ENCODE measurements at regions not wholly inside any gene's neighbourhood (a gene's known extent, or its start where the extent isn't known, plus 50 kb on each side); places are given as distances from the start of the nearest gene placed in this dataset.

DNA sequence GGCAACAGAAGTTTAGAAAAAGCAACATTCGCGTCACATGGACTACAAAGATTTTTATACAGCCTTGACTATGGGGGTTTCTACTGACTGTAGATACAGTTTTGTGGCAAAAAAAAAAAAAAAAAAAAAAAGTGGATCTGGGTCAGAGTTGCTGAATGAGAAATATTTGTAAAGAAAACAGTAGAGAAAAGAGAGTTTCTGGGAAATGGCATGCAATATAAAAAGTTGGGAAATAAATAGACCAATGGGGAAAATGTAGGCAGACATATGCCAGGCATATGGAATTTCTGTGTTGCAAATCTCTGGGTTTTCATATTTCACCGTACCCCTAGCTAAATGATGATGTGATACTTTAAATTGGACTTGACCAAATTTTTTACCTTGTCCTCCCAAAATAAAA is 315.3 kb downstream of the EFNB2 start:
- H3K4me1 ChIP-seq: no peaks in the 10 kb centered on the region
- intact Hi-C loops (cut with DNase I; ENCODE audit: low total_unique reads): no loop called here
- no peak overlapping the region for H3K27ac ChIP-seq
- no peak for DNase-seq
- no peak overlapping the region for H3K4me3 ChIP-seq
- no peaks in the 10 kb centered on the region for H3K36me3 ChIP-seq
- no peaks in the 10 kb centered on the region for H3K9me3 ChIP-seq
- H3K27me3 ChIP-seq: no peaks in the 10 kb centered on the region
- TF ChIP-seq POLR2A (IDR thresholded peaks at IDR 0.05): no peak
- TF ChIP-seq, protein P1, sequence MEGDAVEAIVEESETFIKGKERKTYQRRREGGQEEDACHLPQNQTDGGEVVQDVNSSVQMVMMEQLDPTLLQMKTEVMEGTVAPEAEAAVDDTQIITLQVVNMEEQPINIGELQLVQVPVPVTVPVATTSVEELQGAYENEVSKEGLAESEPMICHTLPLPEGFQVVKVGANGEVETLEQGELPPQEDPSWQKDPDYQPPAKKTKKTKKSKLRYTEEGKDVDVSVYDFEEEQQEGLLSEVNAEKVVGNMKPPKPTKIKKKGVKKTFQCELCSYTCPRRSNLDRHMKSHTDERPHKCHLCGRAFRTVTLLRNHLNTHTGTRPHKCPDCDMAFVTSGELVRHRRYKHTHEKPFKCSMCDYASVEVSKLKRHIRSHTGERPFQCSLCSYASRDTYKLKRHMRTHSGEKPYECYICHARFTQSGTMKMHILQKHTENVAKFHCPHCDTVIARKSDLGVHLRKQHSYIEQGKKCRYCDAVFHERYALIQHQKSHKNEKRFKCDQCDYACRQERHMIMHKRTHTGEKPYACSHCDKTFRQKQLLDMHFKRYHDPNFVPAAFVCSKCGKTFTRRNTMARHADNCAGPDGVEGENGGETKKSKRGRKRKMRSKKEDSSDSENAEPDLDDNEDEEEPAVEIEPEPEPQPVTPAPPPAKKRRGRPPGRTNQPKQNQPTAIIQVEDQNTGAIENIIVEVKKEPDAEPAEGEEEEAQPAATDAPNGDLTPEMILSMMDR (IDR thresholded peaks at IDR 0.05): no peak

DNA sequence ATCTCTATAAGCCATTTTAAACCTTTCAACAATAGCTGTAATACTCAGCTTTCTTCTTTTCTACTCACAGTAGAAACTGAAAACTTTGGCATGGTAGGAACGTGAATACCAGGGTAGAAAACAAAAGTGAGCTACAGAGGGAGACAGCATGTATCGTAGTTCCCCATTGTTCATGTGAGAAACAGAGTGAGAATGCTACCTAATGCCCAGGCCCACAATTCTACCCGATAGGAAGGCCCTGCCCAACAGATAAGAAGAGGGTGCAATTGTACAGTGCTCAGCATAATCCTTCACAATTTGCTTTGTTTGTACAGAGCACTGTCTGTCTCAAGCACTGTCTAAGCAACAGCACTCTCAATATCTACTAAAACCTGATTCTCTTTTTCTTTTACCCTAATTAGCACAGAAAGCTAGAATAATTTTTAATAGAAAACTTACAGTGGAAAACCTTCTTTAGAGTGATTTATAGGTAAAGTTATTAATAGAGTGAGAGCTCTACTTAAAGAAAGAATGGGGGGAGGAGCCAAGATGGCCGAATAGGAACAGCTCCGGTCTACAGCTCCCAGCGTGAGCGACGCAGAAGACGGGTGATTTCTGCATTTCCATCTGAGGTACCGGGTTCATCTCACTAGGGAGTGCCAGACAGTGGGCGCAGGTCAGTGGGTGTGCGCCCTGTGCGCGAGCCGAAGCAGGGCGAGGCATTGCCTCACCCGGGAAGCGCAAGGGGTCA is 322.3 kb downstream of the EFNB2 start:
- Histone ChIP-seq H3K27me3 (no peaks in the 10 kb centered on the region), H3K27ac (no peak overlapping the region), H3K9me3 (no peaks in the 10 kb centered on the region), H3K4me3 (no peak overlapping the region), H3K36me3 (no peaks in the 10 kb centered on the region), H3K4me1 (no peaks in the 10 kb centered on the region)
- DNase-seq: no peak
- TF ChIP-seq, protein P1 (IDR thresholded peaks at IDR 0.05): no peak
- no peak for TF ChIP-seq POLR2A (IDR thresholded peaks at IDR 0.05)
- intact Hi-C loops (cut with DNase I; ENCODE audit: low total_unique reads): no loop called here

- Histone ChIP-seq H3K4me1 (no peaks in the 10 kb centered on the region), H3K9me3 (no peaks in the 10 kb centered on the region), H3K27me3 (no peaks in the 10 kb centered on the region), H3K27ac (no peak overlapping the region), H3K36me3 (no peaks in the 10 kb centered on the region), H3K4me3 (no peak overlapping the region)
- DNase-seq: no peak
- no peak for TF ChIP-seq POLR2A (IDR thresholded peaks at IDR 0.05)
- TF ChIP-seq, protein P1 (IDR thresholded peaks at IDR 0.05): no peak
- intact Hi-C loops (cut with DNase I; ENCODE audit: low total_unique reads): no loop called here
Observed at GRCh38 chr13:106212386-106213010, 323.0 kb downstream of the EFNB2 start.

GRCh38 chr13:106210324-106210723 is 325.1 kb downstream of the EFNB2 start:
- no peak overlapping the region for H3K27ac ChIP-seq
- H3K4me1 ChIP-seq: no peaks in the 10 kb centered on the region
- H3K27me3 ChIP-seq: no peaks in the 10 kb centered on the region
- no peak for DNase-seq
- no peaks in the 10 kb centered on the region for H3K9me3 ChIP-seq
- TF ChIP-seq POLR2A (IDR thresholded peaks at IDR 0.05): no peak
- TF ChIP-seq, protein P1 (IDR thresholded peaks at IDR 0.05): no peak
- no peak overlapping the region for H3K4me3 ChIP-seq
- intact Hi-C loops (cut with DNase I; ENCODE audit: low total_unique reads): no loop called here
- no peaks in the 10 kb centered on the region for H3K36me3 ChIP-seq

DNA sequence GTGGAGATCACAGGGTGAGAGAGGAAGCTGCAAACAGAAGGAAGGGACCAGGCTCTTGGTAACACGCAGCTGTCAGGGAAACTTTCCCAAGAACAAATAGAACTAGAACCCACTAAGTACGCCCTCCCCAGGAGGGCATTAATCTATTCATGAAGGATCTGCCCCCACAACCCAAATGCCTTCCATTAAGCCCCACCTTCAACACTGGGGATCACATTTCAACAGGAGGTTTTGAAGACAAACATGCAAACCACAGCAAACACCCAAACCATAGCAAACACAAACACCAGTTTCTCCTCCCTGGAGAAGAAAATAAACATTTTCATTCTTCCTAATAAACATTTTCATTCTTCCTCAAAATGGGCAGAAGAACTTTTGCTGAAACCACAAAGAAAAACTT is 329.6 kb downstream of the EFNB2 start:
- DNase-seq: no peak
- TF ChIP-seq, protein P1 (IDR thresholded peaks at IDR 0.05): no peak
- TF ChIP-seq POLR2A (IDR thresholded peaks at IDR 0.05): no peak
- Histone ChIP-seq H3K4me1 (no peaks in the 10 kb centered on the region), H3K27me3 (no peaks in the 10 kb centered on the region), H3K9me3 (no peaks in the 10 kb centered on the region), H3K36me3 (no peaks in the 10 kb centered on the region), H3K4me3 (no peak overlapping the region), H3K27ac (no peak overlapping the region)
- intact Hi-C loops (cut with DNase I; ENCODE audit: low total_unique reads): no loop called here
